ENCODE measurements at regions not wholly inside any gene's neighbourhood (a gene's known extent, or its start where the extent isn't known, plus 50 kb on each side); places are given as distances from the start of the nearest gene placed in this dataset.

GRCh38 chr4:136194962-136195361 lies 1337.3 kb downstream of the PCDH18 start:
- DNase-seq, result no peak

GRCh38 chr4:136186650-136187049 lies 1345.6 kb downstream of the PCDH18 start:
- no peak for DNase-seq

- DNase-seq, result no peak
Observed at GRCh38 chr4:136183513-136183912, 1348.8 kb downstream of the PCDH18 start.

GRCh38 chr4:136156947-136157346 lies 1375.3 kb downstream of the PCDH18 start:
- no peak for DNase-seq

- no peak for DNase-seq
Observed at GRCh38 chr4:136150046-136150445, 1382.2 kb downstream of the PCDH18 start.

- no peak for DNase-seq
Observed at GRCh38 chr4:136136601-136137000, 1395.7 kb downstream of the PCDH18 start.

GRCh38 chr4:136124251-136124745 lies 1408.0 kb downstream of the PCDH18 start:
- no peak for DNase-seq

GRCh38 chr4:136121426-136121825 lies 1410.9 kb downstream of the PCDH18 start:
- DNase-seq, result no peak

- DNase-seq, result no peak
Observed at GRCh38 chr4:136113921-136114320, 1418.4 kb downstream of the PCDH18 start.

GRCh38 chr4:136112116-136112515 lies 1420.2 kb downstream of the PCDH18 start:
- DNase-seq, result no peak

- no peak for DNase-seq
Observed at GRCh38 chr4:136106753-136107152, 1425.5 kb downstream of the PCDH18 start.

GRCh38 chr4:136103616-136104015 lies 1428.7 kb downstream of the PCDH18 start:
- no peak for DNase-seq

GRCh38 chr4:136097676-136098075 lies 1434.6 kb downstream of the PCDH18 start:
- no peak for DNase-seq

GRCh38 chr4:136088211-136088867 lies 1444.0 kb downstream of the PCDH18 start:
- DNase-seq, result no peak

GRCh38 chr4:136078976-136079375 lies 1453.3 kb downstream of the PCDH18 start:
- no peak for DNase-seq

GRCh38 chr4:136056748-136057147 lies 1475.5 kb downstream of the PCDH18 start:
- DNase-seq, result no peak

GRCh38 chr4:136055360-136055759 lies 1476.9 kb downstream of the PCDH18 start:
- DNase-seq, result no peak

- no peak for DNase-seq
Observed at GRCh38 chr4:136036744-136037143, 1495.5 kb downstream of the PCDH18 start.

- peak; percentile 5 for DNase-seq
Observed at GRCh38 chr4:136032391-136032790, 1499.9 kb downstream of the PCDH18 start.

GRCh38 chr4:136025540-136025939 lies 1506.8 kb downstream of the PCDH18 start:
- DNase-seq, result no peak

- DNase-seq, result no peak
Observed at GRCh38 chr4:136017556-136017955, 1514.7 kb downstream of the PCDH18 start.

- DNase-seq, result no peak
Observed at GRCh38 chr4:136012220-136012619, 1520.1 kb downstream of the PCDH18 start.

GRCh38 chr4:136009258-136009832 lies 1522.9 kb downstream of the PCDH18 start:
- no peak for DNase-seq

GRCh38 chr4:136007991-136008390 lies 1524.3 kb downstream of the PCDH18 start:
- DNase-seq, result no peak

- DNase-seq, result no peak
Observed at GRCh38 chr4:136002316-136002715, 1530.0 kb downstream of the PCDH18 start.

All from NCI-H510A treated with DMSO at 0.1 percent for 48 hours (cell line).